Cardiac muscle cell (in vitro differentiated cells and primary cell): ENCODE measurements at regions not wholly inside any gene's neighbourhood (a gene's known extent, or its start where the extent isn't known, plus 50 kb on each side); places are given as distances from the start of the nearest gene placed in this dataset.

Experiments
- DNase-seq, 2 donors: peaks; one replicate each; pipeline versions ENCODE4 v3.0.0 to v3.0.0-alpha.2; 2010 to 2017; ENCODE audit warnings: low read depth in 1 of 2, low spot score in 1 of 2
- H3K27ac ChIP-seq: fragments of 200-600 bp; sonication (generic); 2 replicates; pipeline ENCODE4 v1.5.1; 2016
- H3K27me3 ChIP-seq: fragments of 200-600 bp; sonication (generic); 2 replicates; pipeline ENCODE4 v1.6.0; 2016; ENCODE audit warnings: control low read depth
- H3K36me3 ChIP-seq: fragments of 200-600 bp; sonication (generic); 2 replicates; pipeline ENCODE4 v1.5.1; 2016; ENCODE audit warnings: control low read depth
- H3K4me1 ChIP-seq: fragments of 200-600 bp; sonication (generic); 2 replicates; pipeline ENCODE4 v1.8.1; 2017; ENCODE audit warnings: low read depth, mild to moderate bottlenecking, mixed run types
- H3K4me3 ChIP-seq: fragments of 200-600 bp; sonication (generic); 2 replicates; pipeline ENCODE4 v1.5.1; 2016; ENCODE audit warnings: mild to moderate bottlenecking
- H3K9me3 ChIP-seq: fragments of 200-600 bp; sonication (generic); 2 replicates; pipeline ENCODE4 v1.5.1; 2017; ENCODE audit warnings: low read depth, mild to moderate bottlenecking, control low read depth
- CTCF ChIP-seq: IDR thresholded peaks from 2 replicates; pipeline ENCODE4 v1.5.1; 2012; ENCODE audit warnings: low read depth, mild to moderate bottlenecking, low read length

- DNase-seq, result no peak
- peaks cover 6% of the 10 kb centered on the region for H3K4me1 ChIP-seq
- H3K4me3 ChIP-seq, result no peak overlapping the region
- TF ChIP-seq CTCF, result no peak
- H3K27me3 ChIP-seq, result peaks cover 32% of the 10 kb centered on the region
- H3K27ac ChIP-seq, result no peak overlapping the region
- no peaks in the 10 kb centered on the region for H3K36me3 ChIP-seq
- H3K9me3 ChIP-seq, result no peaks in the 10 kb centered on the region
Measured at GRCh38 chr10:60728056-60728455, 50.2 kb upstream of the CDK1 start.

GRCh38 chr10:60726257-60726656, 52.0 kb upstream of the CDK1 start:
- Histone ChIP-seq H3K27me3 (peaks cover 14% of the 10 kb centered on the region), H3K27ac (no peak overlapping the region), H3K36me3 (no peaks in the 10 kb centered on the region), H3K9me3 (no peaks in the 10 kb centered on the region), H3K4me3 (no peak overlapping the region), H3K4me1 (no peaks in the 10 kb centered on the region)
- no peak for DNase-seq
- no peak for TF ChIP-seq CTCF

- H3K9me3 ChIP-seq, result no peaks in the 10 kb centered on the region
- TF ChIP-seq CTCF, result no peak
- no peaks in the 10 kb centered on the region for H3K27me3 ChIP-seq
- H3K36me3 ChIP-seq, result no peaks in the 10 kb centered on the region
- H3K4me1 ChIP-seq, result no peaks in the 10 kb centered on the region
- H3K27ac ChIP-seq, result no peak overlapping the region
- H3K4me3 ChIP-seq, result no peak overlapping the region
- no peak for DNase-seq
Measured at GRCh38 chr10:60722623-60723022, 55.7 kb upstream of the CDK1 start.

- DNase-seq, result no peak
Measured at GRCh38 chr10:60719721-60720120, 58.6 kb upstream of the CDK1 start.

GRCh38 chr10:60718886-60719285, 59.4 kb upstream of the CDK1 start:
- no peaks in the 10 kb centered on the region for H3K27me3 ChIP-seq
- TF ChIP-seq CTCF, result no peak
- H3K27ac ChIP-seq, result no peak overlapping the region
- no peak for DNase-seq
- H3K36me3 ChIP-seq, result no peaks in the 10 kb centered on the region
- H3K9me3 ChIP-seq, result no peaks in the 10 kb centered on the region
- no peaks in the 10 kb centered on the region for H3K4me1 ChIP-seq
- H3K4me3 ChIP-seq, result no peak overlapping the region

More at GRCh38 chr10:60719721-60720120, 58.6 kb upstream of the CDK1 start:
- Histone ChIP-seq H3K27me3 (no peaks in the 10 kb centered on the region), H3K27ac (no peak overlapping the region), H3K4me3 (no peak overlapping the region), H3K9me3 (no peaks in the 10 kb centered on the region), H3K4me1 (no peaks in the 10 kb centered on the region), H3K36me3 (no peaks in the 10 kb centered on the region)
- no peak for TF ChIP-seq CTCF

- Histone ChIP-seq H3K36me3 (no peaks in the 10 kb centered on the region), H3K27ac (no peak overlapping the region), H3K4me1 (no peaks in the 10 kb centered on the region), H3K4me3 (no peak overlapping the region), H3K9me3 (no peaks in the 10 kb centered on the region), H3K27me3 (no peaks in the 10 kb centered on the region)
- no peak for DNase-seq
- TF ChIP-seq CTCF, result no peak
Measured at GRCh38 chr10:60717852-60718251, 60.4 kb upstream of the CDK1 start.
